ENCODE measurements at regions not wholly inside any gene's neighbourhood (a gene's known extent, or its start where the extent isn't known, plus 50 kb on each side); places are given as distances from the start of the nearest gene placed in this dataset.

DNA sequence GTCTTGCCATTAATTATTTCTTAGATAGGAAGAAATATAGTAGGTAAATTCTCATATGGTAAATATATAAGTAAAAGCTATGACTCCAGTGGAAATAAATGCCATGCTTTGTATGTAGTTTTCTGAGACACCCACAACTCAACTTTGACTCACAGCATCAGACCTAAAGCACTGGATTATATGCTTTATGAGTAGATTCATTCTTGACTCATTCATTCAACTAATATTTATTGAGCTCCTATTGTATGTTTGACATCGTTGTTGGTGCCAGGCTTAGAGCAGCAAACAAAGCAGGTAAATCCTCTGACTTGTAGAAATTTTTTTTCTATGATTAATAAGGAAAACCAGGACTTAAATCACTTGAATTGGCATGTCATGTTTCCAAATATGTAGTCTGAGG, 211.4 kb downstream of the PTPRC start:
- TF ChIP-seq ZNF589 (CRISPR knock-in tag; conservative IDR thresholded peaks at IDR 0.05) (no peak), CC2D1A (CRISPR knock-in tag; IDR thresholded peaks at IDR 0.05) (no peak), ZNF598 (CRISPR knock-in tag; IDR thresholded peaks at IDR 0.05; ENCODE audit: borderline replicate concordance) (no peak), MED13 (CRISPR knock-in tag; IDR thresholded peaks at IDR 0.05) (no peak), KLF12 (CRISPR knock-in tag; IDR thresholded peaks at IDR 0.05; ENCODE audit: borderline replicate concordance) (no peak), PAWR (CRISPR knock-in tag; IDR thresholded peaks at IDR 0.05; ENCODE audit: borderline replicate concordance) (no peak), SRF (IDR thresholded peaks at IDR 0.05; ENCODE audit: low read depth, low read length) (no peak), ZBTB3 (CRISPR knock-in tag; IDR thresholded peaks at IDR 0.05; ENCODE audit: borderline replicate concordance, low read depth) (no peak), ATM (IDR thresholded peaks at IDR 0.05; ENCODE audit: borderline replicate concordance) (no peak), ZSCAN30 (CRISPR knock-in tag; IDR thresholded peaks at IDR 0.05) (no peak), PRPF4 (IDR thresholded peaks at IDR 0.05; ENCODE audit: low read depth, low read length, poor library complexity, severe bottlenecking) (no peak), NFE2 (CRISPR knock-in tag; IDR thresholded peaks at IDR 0.05) (no peak), HMG20B (CRISPR knock-in tag; conservative IDR thresholded peaks at IDR 0.05) (no peak)
- TF ChIP-seq, protein P1, sequence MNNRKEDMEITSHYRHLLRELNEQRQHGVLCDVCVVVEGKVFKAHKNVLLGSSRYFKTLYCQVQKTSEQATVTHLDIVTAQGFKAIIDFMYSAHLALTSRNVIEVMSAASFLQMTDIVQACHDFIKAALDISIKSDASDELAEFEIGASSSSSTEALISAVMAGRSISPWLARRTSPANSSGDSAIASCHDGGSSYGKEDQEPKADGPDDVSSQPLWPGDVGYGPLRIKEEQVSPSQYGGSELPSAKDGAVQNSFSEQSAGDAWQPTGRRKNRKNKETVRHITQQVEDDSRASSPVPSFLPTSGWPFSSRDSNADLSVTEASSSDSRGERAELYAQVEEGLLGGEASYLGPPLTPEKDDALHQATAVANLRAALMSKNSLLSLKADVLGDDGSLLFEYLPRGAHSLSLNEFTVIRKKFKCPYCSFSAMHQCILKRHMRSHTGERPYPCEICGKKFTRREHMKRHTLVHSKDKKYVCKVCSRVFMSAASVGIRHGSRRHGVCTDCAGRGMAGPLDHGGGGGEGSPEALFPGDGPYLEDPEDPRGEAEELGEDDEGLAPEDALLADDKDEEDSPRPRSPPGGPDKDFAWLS (CRISPR knock-in tag; IDR thresholded peaks at IDR 0.05; ENCODE audit: borderline replicate concordance), result no peak
- TF ChIP-seq, protein P2, sequence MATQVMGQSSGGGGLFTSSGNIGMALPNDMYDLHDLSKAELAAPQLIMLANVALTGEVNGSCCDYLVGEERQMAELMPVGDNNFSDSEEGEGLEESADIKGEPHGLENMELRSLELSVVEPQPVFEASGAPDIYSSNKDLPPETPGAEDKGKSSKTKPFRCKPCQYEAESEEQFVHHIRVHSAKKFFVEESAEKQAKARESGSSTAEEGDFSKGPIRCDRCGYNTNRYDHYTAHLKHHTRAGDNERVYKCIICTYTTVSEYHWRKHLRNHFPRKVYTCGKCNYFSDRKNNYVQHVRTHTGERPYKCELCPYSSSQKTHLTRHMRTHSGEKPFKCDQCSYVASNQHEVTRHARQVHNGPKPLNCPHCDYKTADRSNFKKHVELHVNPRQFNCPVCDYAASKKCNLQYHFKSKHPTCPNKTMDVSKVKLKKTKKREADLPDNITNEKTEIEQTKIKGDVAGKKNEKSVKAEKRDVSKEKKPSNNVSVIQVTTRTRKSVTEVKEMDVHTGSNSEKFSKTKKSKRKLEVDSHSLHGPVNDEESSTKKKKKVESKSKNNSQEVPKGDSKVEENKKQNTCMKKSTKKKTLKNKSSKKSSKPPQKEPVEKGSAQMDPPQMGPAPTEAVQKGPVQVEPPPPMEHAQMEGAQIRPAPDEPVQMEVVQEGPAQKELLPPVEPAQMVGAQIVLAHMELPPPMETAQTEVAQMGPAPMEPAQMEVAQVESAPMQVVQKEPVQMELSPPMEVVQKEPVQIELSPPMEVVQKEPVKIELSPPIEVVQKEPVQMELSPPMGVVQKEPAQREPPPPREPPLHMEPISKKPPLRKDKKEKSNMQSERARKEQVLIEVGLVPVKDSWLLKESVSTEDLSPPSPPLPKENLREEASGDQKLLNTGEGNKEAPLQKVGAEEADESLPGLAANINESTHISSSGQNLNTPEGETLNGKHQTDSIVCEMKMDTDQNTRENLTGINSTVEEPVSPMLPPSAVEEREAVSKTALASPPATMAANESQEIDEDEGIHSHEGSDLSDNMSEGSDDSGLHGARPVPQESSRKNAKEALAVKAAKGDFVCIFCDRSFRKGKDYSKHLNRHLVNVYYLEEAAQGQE (IDR thresholded peaks at IDR 0.05; ENCODE audit: borderline replicate concordance in 1 of 2, low read depth in 1 of 2, low read length in 2 of 2), result no peak
- TF ChIP-seq, protein P3, sequence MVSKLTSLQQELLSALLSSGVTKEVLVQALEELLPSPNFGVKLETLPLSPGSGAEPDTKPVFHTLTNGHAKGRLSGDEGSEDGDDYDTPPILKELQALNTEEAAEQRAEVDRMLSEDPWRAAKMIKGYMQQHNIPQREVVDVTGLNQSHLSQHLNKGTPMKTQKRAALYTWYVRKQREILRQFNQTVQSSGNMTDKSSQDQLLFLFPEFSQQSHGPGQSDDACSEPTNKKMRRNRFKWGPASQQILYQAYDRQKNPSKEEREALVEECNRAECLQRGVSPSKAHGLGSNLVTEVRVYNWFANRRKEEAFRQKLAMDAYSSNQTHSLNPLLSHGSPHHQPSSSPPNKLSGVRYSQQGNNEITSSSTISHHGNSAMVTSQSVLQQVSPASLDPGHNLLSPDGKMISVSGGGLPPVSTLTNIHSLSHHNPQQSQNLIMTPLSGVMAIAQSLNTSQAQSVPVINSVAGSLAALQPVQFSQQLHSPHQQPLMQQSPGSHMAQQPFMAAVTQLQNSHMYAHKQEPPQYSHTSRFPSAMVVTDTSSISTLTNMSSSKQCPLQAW (CRISPR knock-in tag; IDR thresholded peaks at IDR 0.05), result no peak
- H3K36me3 ChIP-seq (replicated peaks in 1 of 2; ENCODE audit: control insufficient read depth in 1 of 2, insufficient read depth in 2 of 2, low read length in 2 of 2), result no peaks in the 10 kb centered on the region
- H3K4me3 ChIP-seq (replicated peaks in 1 of 3; ENCODE audit: insufficient read depth in 1 of 3, low read depth in 2 of 3, low read length in 3 of 3), result no peak overlapping the region
- H3K9me3 ChIP-seq (ENCODE audit: low read length), result peaks cover 18% of the 10 kb centered on the region
- H3K27ac ChIP-seq (ENCODE audit: extremely low read length, insufficient read depth, low read length), result no peak overlapping the region
- intact Hi-C loops (cut with micrococcal nuclease; ENCODE audit: unreplicated experiment), result no loop called here
- ATAC-seq (no peak), FAIRE-seq (no peak), DNase-seq (ENCODE audit: low spot score) (no peak)
- H3K4me2 ChIP-seq (ENCODE audit: low read depth, low read length), result no peak overlapping the region
- no peaks in the 10 kb centered on the region for H4K20me1 ChIP-seq (ENCODE audit: insufficient read depth, low read length)
- H3K27me3 ChIP-seq (ENCODE audit: control insufficient read depth in 1 of 2, insufficient read depth in 2 of 2, low read length in 2 of 2), result no peaks in the 10 kb centered on the region
- no peaks in the 10 kb centered on the region for H3K4me1 ChIP-seq (ENCODE audit: insufficient read depth, low read length)
- ChIA-PET CTCF (ENCODE audit: low intra/inter-chr PET ratio, low total read pairs) (no interaction called here), POLR2A (no interaction called here)
- no peaks in the 10 kb centered on the region for H3K79me2 ChIP-seq (ENCODE audit: insufficient read depth, low read length)
- BruUV-seq (replicated peaks), result no TSS peak
- WGBS (ENCODE audit: low lambda C conversion rate), result 30% methylated on average over 1 of the region's 1 CpG
- in situ Hi-C loops (cut with HindIII; ENCODE audit: extremely low pct_ligation_motif_present, low pct_unique_long_range_greater_than_20kb), result no loop called here
- no peak overlapping the region for H2AFZ ChIP-seq (ENCODE audit: low read length)
- H3K9ac ChIP-seq (ENCODE audit: insufficient read depth, low read depth, low read length), result no peak overlapping the region
